ENCODE measurements at regions not wholly inside any gene's neighbourhood (a gene's known extent, or its start where the extent isn't known, plus 50 kb on each side); places are given as distances from the start of the nearest gene placed in this dataset.

DNA sequence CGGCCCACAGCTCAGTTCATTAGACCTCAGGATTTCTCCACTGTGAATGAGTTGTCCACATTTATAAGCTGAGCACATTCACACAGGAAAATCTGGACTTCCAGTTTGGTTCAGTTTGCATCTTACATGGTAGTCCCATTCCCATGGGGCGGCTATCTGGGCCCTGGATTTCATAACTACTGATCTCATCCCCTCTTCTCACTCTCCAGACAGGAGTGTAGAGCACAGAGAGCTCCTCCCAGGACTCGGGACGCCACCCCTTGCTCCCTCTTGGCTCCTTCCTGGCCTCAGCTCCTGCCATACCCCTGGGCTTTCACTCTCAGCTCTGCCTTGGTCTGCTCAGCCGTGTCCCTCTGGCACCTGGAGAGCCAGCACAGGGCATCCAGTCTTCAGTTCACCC lies 117.6 kb upstream of the TCERG1L start:
- no peaks in the 10 kb centered on the region for H3K9me3 ChIP-seq
- DNase-seq (ENCODE audit: low spot score in 2 of 2): no peak
- peak overlapping the region; percentile 54 for H3K27ac ChIP-seq
- WGBS: 61% methylated on average over 5 of the region's 5 CpGs
- no peak overlapping the region for H3K4me3 ChIP-seq
- H3K27me3 ChIP-seq: peaks cover 30% of the 10 kb centered on the region
- H3K4me1 ChIP-seq: no peaks in the 10 kb centered on the region
- no peaks in the 10 kb centered on the region for H3K36me3 ChIP-seq
- no peak for TF ChIP-seq EP300 (IDR thresholded peaks at IDR 0.05)
- no peak for TF ChIP-seq POLR2AphosphoS5 (IDR thresholded peaks at IDR 0.05)
- TF ChIP-seq CTCF (IDR thresholded peaks at IDR 0.05): no peak
- TF ChIP-seq POLR2A (IDR thresholded peaks at IDR 0.05): no peak

DNA sequence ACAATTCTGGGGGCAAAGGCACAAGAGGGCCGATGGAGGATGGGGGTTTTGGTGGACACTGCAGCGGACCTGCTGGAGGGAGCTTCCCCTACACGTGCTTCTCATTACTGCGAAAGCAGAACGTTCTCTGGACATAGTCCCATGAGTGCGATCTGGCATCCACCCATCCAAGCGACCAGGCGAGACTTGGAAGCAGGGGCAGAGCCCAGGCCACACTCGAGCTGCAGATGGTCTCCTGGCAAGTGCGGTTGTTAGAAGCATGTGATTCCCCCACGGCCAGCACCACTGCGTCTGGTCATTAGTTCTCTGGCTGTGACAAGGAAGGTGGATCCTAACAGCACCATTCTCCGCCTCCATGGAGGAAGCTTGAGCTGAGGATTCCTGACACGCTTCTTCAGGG lies 118.4 kb upstream of the TCERG1L start:
- Histone ChIP-seq H3K9me3 (no peaks in the 10 kb centered on the region), H3K4me3 (no peak overlapping the region), H3K36me3 (no peaks in the 10 kb centered on the region), H3K27ac (peak overlapping the region; percentile 54), H3K27me3 (peaks cover 30% of the 10 kb centered on the region), H3K4me1 (no peaks in the 10 kb centered on the region)
- TF ChIP-seq POLR2A (IDR thresholded peaks at IDR 0.05): no peak
- WGBS: 60% methylated on average over 14 of the region's 14 CpGs
- no peak for DNase-seq (ENCODE audit: low spot score in 2 of 2)

- 73% methylated on average over 16 of the region's 16 CpGs for whole genome bisulfite sequencing
- no peaks in the 10 kb centered on the region for H3K9me3 ChIP-seq
- DNase-seq (ENCODE audit: low spot score in 2 of 2): no peak
- no peak for TF ChIP-seq CTCF (IDR thresholded peaks at IDR 0.05)
- TF ChIP-seq POLR2A (IDR thresholded peaks at IDR 0.05): no peak
- TF ChIP-seq EP300 (IDR thresholded peaks at IDR 0.05): no peak
- TF ChIP-seq POLR2AphosphoS5 (IDR thresholded peaks at IDR 0.05): no peak
- H3K27me3 ChIP-seq: peaks cover 24% of the 10 kb centered on the region
- H3K27ac ChIP-seq: no peak overlapping the region
- H3K36me3 ChIP-seq: no peaks in the 10 kb centered on the region
- H3K4me3 ChIP-seq: no peak overlapping the region
- peaks cover 2% of the 10 kb centered on the region for H3K4me1 ChIP-seq
Measured at GRCh38 chr10:131430716-131431412, 119.3 kb upstream of the TCERG1L start.

GRCh38 chr10:131431533-131431932 lies 120.0 kb upstream of the TCERG1L start:
- DNase-seq (ENCODE audit: low spot score in 2 of 2): no peak
- Histone ChIP-seq H3K27me3 (peaks cover 21% of the 10 kb centered on the region), H3K36me3 (no peaks in the 10 kb centered on the region), H3K4me1 (peaks cover 7% of the 10 kb centered on the region), H3K9me3 (no peaks in the 10 kb centered on the region), H3K27ac (no peak overlapping the region), H3K4me3 (no peak overlapping the region)
- TF ChIP-seq POLR2A (IDR thresholded peaks at IDR 0.05) (no peak), EP300 (IDR thresholded peaks at IDR 0.05) (no peak), CTCF (IDR thresholded peaks at IDR 0.05) (no peak), POLR2AphosphoS5 (IDR thresholded peaks at IDR 0.05) (no peak)
- WGBS: 39% methylated on average over 7 of the region's 7 CpGs

DNA sequence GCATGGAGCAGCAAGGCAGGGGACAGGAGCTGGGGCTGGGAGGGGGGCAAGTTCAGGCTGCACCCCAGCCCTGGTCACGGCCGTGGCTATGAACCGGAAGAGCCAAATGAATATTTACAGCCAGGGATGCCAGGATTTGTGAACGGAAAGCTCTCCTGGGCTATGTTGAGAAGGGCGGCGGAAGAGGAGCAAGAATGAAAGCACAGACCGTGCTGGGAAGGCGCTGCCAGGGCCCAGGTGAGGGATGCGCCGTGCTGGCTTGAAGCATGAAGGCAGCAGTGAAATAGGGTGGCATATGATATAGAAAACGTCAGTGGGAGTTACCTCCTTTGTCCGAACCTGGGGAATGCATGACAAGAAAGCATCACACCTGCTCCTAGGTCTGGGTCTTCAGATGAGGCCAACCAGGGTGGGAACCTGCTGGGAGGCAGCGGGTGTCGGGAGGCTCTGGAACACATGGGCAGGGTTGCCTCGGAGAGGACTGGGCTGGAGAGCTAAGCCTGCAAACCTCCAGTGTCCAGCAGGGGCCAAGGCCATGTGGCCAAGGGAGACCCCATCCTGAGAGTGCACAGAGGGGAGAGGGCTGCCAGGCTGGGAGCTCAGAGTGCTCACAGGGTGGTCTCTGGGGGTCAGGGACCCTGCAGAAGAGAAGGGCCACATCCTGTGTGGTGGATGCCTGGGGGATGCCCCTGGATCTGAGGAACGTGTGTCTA lies 120.6 kb upstream of the TCERG1L start:
- Histone ChIP-seq H3K27me3 (peaks cover 24% of the 10 kb centered on the region), H3K27ac (no peak overlapping the region), H3K4me3 (no peak overlapping the region), H3K9me3 (no peaks in the 10 kb centered on the region), H3K4me1 (peaks cover 11% of the 10 kb centered on the region), H3K36me3 (no peaks in the 10 kb centered on the region)
- TF ChIP-seq POLR2A (IDR thresholded peaks at IDR 0.05): no peak
- no peak for TF ChIP-seq EP300 (IDR thresholded peaks at IDR 0.05)
- WGBS: 75% methylated on average over 16 of the region's 16 CpGs
- DNase-seq (ENCODE audit: low spot score in 2 of 2): no peak

DNA sequence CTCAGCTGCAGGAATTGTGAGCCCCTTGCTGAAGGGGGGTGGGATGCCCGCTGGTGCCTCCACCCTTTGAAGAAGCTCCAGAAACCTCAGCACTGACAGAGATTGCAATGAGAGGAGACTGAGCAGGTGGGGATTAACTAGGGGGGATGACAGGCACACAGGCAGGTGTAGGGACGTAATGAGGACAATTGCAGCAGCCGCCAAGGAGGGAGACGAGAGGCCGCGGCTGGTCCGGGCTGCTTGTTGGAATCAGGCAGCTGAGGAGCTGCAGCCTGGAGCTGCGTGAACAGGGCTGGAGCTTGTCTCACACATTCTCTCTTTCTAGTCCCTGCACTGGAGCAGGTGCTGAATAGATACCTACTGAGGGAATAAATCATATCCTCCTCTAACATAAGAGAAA lies 122.0 kb upstream of the TCERG1L start:
- DNase-seq (ENCODE audit: low spot score in 2 of 2): no peak
- peaks cover 32% of the 10 kb centered on the region for H3K27me3 ChIP-seq
- H3K9me3 ChIP-seq: no peaks in the 10 kb centered on the region
- no peaks in the 10 kb centered on the region for H3K36me3 ChIP-seq
- peaks cover 11% of the 10 kb centered on the region for H3K4me1 ChIP-seq
- TF ChIP-seq EP300 (IDR thresholded peaks at IDR 0.05) (no peak), POLR2AphosphoS5 (IDR thresholded peaks at IDR 0.05) (no peak), CTCF (IDR thresholded peaks at IDR 0.05) (no peak), POLR2A (IDR thresholded peaks at IDR 0.05) (no peak)
- 73% methylated on average over 8 of the region's 8 CpGs for WGBS
- no peak overlapping the region for H3K4me3 ChIP-seq
- H3K27ac ChIP-seq: no peak overlapping the region

Data from suprapubic skin (tissue), 4 donors.